ENCODE measurements at regions not wholly inside any gene's neighbourhood (a gene's known extent, or its start where the extent isn't known, plus 50 kb on each side); places are given as distances from the start of the nearest gene placed in this dataset.

DNA sequence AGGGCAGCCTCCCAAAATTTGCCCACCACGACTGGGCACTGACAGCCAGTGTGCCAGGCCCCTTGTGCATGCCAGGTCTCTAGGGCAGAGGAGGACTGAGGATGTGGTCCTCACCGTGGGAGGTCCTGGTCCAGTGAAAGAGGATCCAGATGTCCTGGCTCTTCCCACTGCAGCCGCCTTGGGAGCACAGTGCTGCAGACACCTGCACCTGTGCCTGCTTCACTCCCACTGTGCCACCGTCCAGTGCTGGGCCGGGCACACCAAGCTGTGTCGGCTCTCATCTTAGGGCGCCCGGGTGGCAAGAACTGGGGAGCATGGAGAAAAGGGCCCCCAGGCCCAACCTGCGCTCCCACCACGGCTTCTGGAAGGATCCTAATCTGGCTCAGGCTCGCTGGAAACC is 1147.1 kb downstream of the BRD1 start:
- TF ChIP-seq, protein P1, sequence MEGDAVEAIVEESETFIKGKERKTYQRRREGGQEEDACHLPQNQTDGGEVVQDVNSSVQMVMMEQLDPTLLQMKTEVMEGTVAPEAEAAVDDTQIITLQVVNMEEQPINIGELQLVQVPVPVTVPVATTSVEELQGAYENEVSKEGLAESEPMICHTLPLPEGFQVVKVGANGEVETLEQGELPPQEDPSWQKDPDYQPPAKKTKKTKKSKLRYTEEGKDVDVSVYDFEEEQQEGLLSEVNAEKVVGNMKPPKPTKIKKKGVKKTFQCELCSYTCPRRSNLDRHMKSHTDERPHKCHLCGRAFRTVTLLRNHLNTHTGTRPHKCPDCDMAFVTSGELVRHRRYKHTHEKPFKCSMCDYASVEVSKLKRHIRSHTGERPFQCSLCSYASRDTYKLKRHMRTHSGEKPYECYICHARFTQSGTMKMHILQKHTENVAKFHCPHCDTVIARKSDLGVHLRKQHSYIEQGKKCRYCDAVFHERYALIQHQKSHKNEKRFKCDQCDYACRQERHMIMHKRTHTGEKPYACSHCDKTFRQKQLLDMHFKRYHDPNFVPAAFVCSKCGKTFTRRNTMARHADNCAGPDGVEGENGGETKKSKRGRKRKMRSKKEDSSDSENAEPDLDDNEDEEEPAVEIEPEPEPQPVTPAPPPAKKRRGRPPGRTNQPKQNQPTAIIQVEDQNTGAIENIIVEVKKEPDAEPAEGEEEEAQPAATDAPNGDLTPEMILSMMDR (IDR thresholded peaks at IDR 0.05; ENCODE audit: extremely low read depth, missing control alignments): no peak
- DNase-seq (ENCODE audit: low spot score): no peak

DNA sequence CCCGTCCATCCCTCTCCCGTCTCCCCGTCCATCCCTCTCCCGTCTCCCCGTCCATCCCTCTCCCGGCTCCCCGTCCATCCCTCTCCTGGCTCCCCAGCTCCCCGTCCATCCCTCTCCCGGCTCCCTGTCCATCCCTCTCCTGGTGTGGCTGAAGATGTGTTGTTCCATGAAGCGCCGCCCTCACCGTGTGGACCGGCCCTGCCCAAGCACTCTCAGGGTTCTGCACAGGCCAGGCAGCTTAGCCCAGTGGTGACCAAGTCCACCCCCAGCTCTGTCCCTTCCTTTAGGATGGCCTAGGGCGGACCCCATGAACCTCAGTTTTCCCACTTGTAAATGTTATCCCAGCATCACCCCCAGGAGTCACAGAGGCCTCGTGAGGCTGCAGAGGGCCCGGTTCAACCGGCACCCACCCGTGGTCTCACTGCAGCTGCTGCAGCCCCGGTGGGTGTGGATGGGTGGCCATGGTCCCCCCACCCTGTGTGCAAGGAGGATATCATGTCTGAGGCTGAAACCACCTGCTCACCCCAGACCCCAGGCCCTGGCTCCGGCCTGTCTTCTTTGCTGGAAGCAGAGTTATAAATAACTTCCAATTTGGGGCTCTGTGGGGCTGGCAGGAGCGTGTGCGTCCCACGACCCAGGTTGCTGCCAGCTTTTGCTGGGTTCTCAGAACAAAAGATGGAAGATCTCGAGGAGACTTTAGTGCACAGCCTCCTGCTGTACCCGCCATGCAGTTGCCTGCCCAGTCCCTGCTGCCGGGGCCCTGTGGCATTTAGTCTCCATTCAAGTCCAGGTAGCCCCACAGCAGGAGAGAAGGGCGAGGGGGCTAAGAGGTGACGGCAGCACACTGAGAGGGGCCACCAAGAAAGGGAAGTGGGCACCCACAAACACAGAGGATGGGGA is 1147.8 kb downstream of the BRD1 start:
- TF ChIP-seq, protein P1 (IDR thresholded peaks at IDR 0.05; ENCODE audit: extremely low read depth, missing control alignments): no peak
- no peak for DNase-seq (ENCODE audit: low spot score)

DNA sequence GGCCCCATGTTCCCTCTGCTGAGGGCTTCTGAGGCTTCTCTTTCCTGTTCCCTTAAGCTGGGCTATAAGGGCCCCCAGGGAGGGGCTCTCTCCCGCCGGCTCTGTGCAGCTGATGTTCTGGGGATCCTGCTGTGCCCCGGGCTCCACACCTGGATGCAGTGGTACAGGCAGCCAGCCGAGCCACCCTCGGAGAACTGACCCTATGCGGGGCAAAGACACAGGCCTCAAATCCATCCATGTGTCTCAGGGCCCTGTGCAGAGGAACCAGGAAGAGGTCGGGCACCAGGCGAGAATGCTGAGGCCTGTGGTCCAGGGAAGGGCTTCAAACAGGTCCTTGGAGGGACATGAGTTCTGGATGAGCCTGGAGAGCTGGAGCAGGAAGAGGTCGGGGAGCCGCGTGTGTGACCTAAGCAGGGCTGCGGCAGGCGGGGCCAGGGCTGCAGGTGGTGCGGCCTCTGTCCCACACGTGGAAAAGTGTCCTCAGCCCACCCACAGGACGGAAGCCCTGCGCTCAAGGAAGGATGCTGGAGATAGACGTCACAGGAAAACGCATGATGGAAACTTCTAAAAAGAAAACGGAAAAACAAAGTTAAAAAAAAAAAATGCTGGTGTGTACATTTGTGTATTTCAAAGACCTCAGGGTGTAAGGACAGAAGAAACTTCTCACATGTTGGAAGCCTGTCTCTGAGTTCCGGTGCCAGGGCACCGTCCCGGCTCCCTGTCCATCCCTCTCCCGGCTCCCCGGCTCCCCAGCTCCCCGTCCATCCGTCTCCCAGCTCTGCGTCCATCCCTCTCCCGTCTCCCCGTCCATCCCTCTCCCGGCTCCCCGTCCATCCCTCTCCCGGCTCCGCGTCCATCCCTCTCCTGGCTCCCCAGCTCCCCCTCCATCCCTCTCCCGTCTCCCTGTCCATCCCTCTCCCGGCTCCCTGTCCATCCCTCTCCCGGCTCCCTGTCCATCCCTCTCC is 1149.2 kb downstream of the BRD1 start:
- DNase-seq (ENCODE audit: low spot score): no peak

DNA sequence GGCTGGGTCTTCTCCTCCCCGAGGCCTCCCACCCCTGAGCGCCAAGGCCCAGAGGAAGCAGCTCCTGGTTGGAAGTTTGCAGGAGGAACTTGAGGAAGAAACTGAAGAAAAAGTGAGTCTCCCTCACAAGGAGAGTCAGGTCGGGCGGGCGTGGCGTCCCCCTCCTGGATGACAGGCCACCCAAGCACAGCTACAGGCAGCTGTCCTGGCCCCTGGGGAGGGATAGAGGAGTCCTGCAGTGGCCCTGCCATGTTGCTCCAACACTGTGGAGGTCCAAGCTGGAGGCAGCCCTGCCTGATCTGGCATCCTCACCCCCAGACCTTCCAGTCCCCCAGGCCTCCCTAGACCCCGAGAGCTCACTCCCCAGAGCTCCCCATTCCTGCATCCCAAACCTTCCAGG is 1150.1 kb downstream of the BRD1 start:
- no peak for DNase-seq (ENCODE audit: low spot score)

More for the DNA sequence above, 1149.2 kb downstream of the BRD1 start:
- TF ChIP-seq, protein P1 (IDR thresholded peaks at IDR 0.05; ENCODE audit: extremely low read depth, missing control alignments): no peak

DNA sequence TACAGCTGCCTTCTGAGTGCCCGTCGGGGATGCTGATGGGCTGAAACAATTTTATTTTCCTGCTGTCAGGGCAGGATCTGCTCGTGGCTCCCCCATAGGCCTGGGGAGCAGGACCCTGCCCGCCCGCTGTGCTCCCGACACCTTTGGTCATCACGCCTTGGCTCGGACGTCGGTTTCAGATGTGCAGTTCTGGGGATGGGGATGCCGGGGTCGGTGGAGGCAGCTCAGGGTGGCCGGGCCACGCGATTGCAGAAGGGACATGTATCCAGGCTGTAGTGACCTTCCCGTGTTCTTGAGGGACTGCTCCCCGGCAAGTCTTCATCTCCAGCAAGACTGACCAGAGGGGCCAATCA is 1150.5 kb downstream of the BRD1 start:
- TF ChIP-seq, protein P1 (IDR thresholded peaks at IDR 0.05; ENCODE audit: extremely low read depth, missing control alignments): no peak

More for the DNA sequence above, 1150.1 kb downstream of the BRD1 start:
- TF ChIP-seq, protein P1 (IDR thresholded peaks at IDR 0.05; ENCODE audit: extremely low read depth, missing control alignments): no peak

DNA sequence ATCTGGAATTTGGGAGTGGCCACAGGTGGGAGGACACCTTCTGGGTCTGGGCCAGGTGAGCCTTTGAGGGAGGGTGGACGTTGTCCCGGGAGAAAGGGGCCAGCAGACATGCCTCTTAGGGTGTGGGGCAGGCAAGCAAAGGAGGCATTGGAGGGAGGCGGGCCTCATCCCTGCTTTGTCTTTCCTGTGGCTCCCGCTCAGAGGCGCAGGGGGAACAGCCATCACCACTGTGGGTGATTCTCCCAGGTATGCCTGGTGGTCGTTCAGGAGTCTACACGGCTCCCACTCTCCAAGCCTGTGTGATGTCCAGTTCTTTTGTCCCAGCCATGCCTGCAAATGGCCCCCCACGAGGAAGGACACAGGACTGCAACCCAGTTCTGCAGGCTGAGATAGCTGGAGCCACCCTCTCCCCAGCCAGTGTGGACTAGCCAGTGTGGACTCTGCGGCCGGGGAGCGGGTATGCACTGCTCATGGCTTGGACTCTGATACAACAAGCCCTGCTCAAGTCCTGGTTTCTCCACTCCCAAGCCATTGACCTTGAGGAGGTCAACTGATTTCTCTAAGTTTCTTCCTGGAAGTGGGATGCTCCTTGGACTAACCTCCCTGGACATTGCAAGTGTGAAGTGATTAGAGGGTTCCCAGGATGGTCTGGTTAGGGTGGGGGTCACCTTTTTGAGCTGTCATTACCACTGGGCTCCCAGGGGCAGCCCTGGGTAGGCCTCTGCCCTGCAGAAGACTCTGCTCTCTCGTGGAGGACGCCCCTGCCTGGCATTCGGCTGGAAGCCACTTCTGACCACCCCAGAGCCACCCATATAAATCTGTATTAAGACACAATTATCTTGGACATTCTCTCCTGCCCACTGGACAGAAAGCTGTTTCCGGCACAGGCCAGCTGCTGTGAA is 1151.2 kb downstream of the BRD1 start:
- DNase-seq (ENCODE audit: low spot score): no peak
- TF ChIP-seq, protein P1 (IDR thresholded peaks at IDR 0.05; ENCODE audit: extremely low read depth, missing control alignments): no peak

More for the DNA sequence above, 1150.5 kb downstream of the BRD1 start:
- no peak for DNase-seq (ENCODE audit: low spot score)

All from GM20000 (cell line).